Caco-2 (cell line): ENCODE measurements at regions not wholly inside any gene's neighbourhood (a gene's known extent, or its start where the extent isn't known, plus 50 kb on each side); places are given as distances from the start of the nearest gene placed in this dataset.

Experiments
- BruUV-seq: library from RNA; stranded (reverse); fragments of 400-500 nt; replicated peaks from 2 replicates; lab custom pipeline; 2021; lab: Mats Ljungman, UMichigan
- CTCF ChIA-PET: fragments of 300-600 bp; sonication (Branson Sonifier 250); formaldehyde crosslinking; loops from one replicate; lab custom pipeline; 2022; ENCODE audit warnings: antibody characterized with exemption; lab: Charles Lee
- POLR2A ChIA-PET: fragments of 300-600 bp; sonication (Branson Sonifier 250); formaldehyde crosslinking; loops from one replicate; lab custom pipeline; 2022; ENCODE audit warnings: antibody characterized with exemption; lab: Charles Lee
- DNase-seq, 2 experiments: peaks; one replicate each; pipeline versions ENCODE4 v3.0.0 to v3.0.0-alpha.2; 2020 to 2022
- H3K27me3 ChIP-seq: replicated peaks from 2 replicates; pipeline ENCODE4 v1.6.0; 2011; ENCODE audit warnings: low read length; ENCODE audit not compliant: control insufficient read depth, insufficient read depth
- H3K36me3 ChIP-seq: 2 replicates; pipeline ENCODE4 v1.5.1; 2011; ENCODE audit warnings: low read length; ENCODE audit not compliant: control insufficient read depth, insufficient read depth
- H3K4me1 ChIP-seq: fragments of 250-450 bp; sonication (Bioruptor Pico); 2 replicates; pipeline ENCODE4 v1.5.1; 2020; ENCODE audit warnings: mild to moderate bottlenecking
- H3K4me3 ChIP-seq: 2 replicates; pipeline ENCODE4 v1.5.1; 2011; ENCODE audit warnings: low read depth, mild to moderate bottlenecking, control low read depth, low read length
- H3K9me3 ChIP-seq: fragments of 250-450 bp; sonication (Bioruptor Pico); 2 replicates; pipeline ENCODE4 v1.5.1; 2020; ENCODE audit warnings: mild to moderate bottlenecking, moderate library complexity
- H3K27ac Mint-ChIP-seq: one replicate; pipeline ENCODE4 v1.8.0; 2022; ENCODE audit warnings: mixed read lengths; ENCODE audit not compliant: unreplicated experiment
- H3K27me3 Mint-ChIP-seq: one replicate; pipeline ENCODE4 v1.8.0; 2022; ENCODE audit warnings: mixed read lengths; ENCODE audit not compliant: insufficient read depth, unreplicated experiment
- H3K36me3 Mint-ChIP-seq: one replicate; pipeline ENCODE4 v1.8.0; 2022; ENCODE audit warnings: mild to moderate bottlenecking, mixed read lengths; ENCODE audit not compliant: insufficient read depth, unreplicated experiment
- H3K4me1 Mint-ChIP-seq: one replicate; pipeline ENCODE4 v1.8.0; 2022; ENCODE audit warnings: low read depth, mixed read lengths; ENCODE audit not compliant: unreplicated experiment
- H3K4me3 Mint-ChIP-seq: one replicate; pipeline ENCODE4 v1.8.0; 2022; ENCODE audit warnings: mild to moderate bottlenecking, moderate library complexity, mixed read lengths; ENCODE audit not compliant: unreplicated experiment
- H3K9me3 Mint-ChIP-seq: one replicate; pipeline ENCODE4 v1.8.0; 2022; ENCODE audit warnings: mixed read lengths; ENCODE audit not compliant: unreplicated experiment
- CTCF ChIP-seq, 2 experiments: fragments of 200-600 bp in 1 of 2; IDR thresholded peaks; 1 replicate in 1 of 2; 2 replicates in 1 of 2; pipeline versions ENCODE4 v1.5.1 to v1.8.0; 2011 to 2022; ENCODE audit warnings: antibody characterized with exemption in 1 of 2, control low read depth in 1 of 2, inconsistent platforms in 1 of 2, low read depth in 1 of 2, low read length in 1 of 2, mild to moderate bottlenecking in 1 of 2, moderate library complexity in 1 of 2; ENCODE audit not compliant: insufficient read depth in 1 of 2, severe bottlenecking in 1 of 2, unreplicated experiment in 1 of 2
- intact Hi-C: fragments of 100-400 bp; cut with micrococcal nuclease; formaldehyde crosslinking; loops from one replicate; pipeline ENCODE4 v1.10.0; 2022; ENCODE audit not compliant: unreplicated experiment

DNA sequence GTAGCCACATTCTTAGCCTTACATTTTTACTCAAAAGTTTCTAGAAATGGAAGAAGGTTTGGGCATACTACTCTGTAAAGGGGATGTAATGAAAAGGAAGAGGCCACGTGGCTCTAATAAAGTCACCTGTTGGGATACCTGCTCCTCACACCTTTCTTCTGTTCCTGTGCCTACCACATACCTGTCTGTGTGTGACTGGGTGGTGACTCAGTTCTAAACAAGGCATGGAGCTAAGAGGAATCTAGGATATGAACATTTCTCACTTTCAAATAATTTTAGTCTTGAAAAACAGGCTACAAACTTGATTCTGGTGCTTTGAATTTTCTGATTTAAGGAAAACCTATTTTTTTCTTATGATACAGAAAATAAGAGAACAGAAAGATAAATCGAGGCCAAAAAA is 363.6 kb downstream of the RFPL4B start:
- BruUV-seq, result no TSS peak
- no peak for TF ChIP-seq CTCF (IDR thresholded peaks at IDR 0.05; ENCODE audit: insufficient read depth in 1 of 2, low read depth in 1 of 2, low read length in 1 of 2, severe bottlenecking in 1 of 2, unreplicated experiment in 1 of 2)
- no peaks in the 10 kb centered on the region for H3K4me1 Mint-ChIP-seq
- Histone ChIP-seq H3K4me3 (no peak overlapping the region), H3K27me3 (no peaks in the 10 kb centered on the region), H3K4me1 (no peaks in the 10 kb centered on the region), H3K36me3 (no peaks in the 10 kb centered on the region), H3K9me3 (no peaks in the 10 kb centered on the region)
- POLR2A ChIA-PET, result no interaction called here
- no peaks in the 10 kb centered on the region for H3K9me3 Mint-ChIP-seq
- intact Hi-C loops, result no loop called here
- H3K36me3 Mint-ChIP-seq, result no peaks in the 10 kb centered on the region
- no peaks in the 10 kb centered on the region for H3K27me3 Mint-ChIP-seq
- H3K4me3 Mint-ChIP-seq, result no peak overlapping the region
- no peak overlapping the region for H3K27ac Mint-ChIP-seq
- CTCF ChIA-PET, result no interaction called here
- no peak for DNase-seq

DNA sequence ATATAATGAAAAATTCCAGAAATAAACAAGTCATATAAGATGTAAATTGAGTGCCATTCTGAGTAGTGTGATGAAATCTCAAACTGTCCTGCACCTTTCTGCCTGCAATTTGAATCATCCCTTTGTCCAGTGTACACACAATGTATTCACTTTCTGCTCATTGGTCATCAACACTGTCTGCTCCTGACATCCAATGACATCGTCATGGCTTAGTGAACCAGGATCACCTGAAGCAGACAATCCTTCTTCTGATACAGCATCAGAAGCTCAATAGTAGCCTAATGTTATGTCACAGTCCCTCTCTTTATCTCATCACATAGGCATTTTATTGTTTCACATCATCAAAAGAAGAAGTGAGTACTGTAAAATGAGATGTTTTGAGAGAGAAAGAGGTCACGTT is 366.3 kb downstream of the RFPL4B start:
- no peaks in the 10 kb centered on the region for H3K27me3 Mint-ChIP-seq
- no peaks in the 10 kb centered on the region for H3K9me3 Mint-ChIP-seq
- H3K36me3 Mint-ChIP-seq, result no peaks in the 10 kb centered on the region
- intact Hi-C loops, result no loop called here
- BruUV-seq, result no TSS peak
- Histone ChIP-seq H3K9me3 (no peaks in the 10 kb centered on the region), H3K4me1 (no peaks in the 10 kb centered on the region), H3K27me3 (no peaks in the 10 kb centered on the region), H3K4me3 (no peak overlapping the region), H3K36me3 (no peaks in the 10 kb centered on the region)
- DNase-seq, result no peak
- H3K27ac Mint-ChIP-seq, result no peak overlapping the region
- POLR2A ChIA-PET, result no interaction called here
- TF ChIP-seq CTCF (IDR thresholded peaks at IDR 0.05; ENCODE audit: insufficient read depth in 1 of 2, low read depth in 1 of 2, low read length in 1 of 2, severe bottlenecking in 1 of 2, unreplicated experiment in 1 of 2), result no peak
- CTCF ChIA-PET, result no interaction called here
- no peaks in the 10 kb centered on the region for H3K4me1 Mint-ChIP-seq
- H3K4me3 Mint-ChIP-seq, result no peak overlapping the region

GRCh38 chr6:112717401-112717800 is 370.3 kb downstream of the RFPL4B start:
- Mint-ChIP-seq H3K4me1 (no peaks in the 10 kb centered on the region), H3K9me3 (no peaks in the 10 kb centered on the region), H3K4me3 (no peak overlapping the region), H3K36me3 (no peaks in the 10 kb centered on the region), H3K27me3 (no peaks in the 10 kb centered on the region), H3K27ac (no peak overlapping the region)
- CTCF ChIA-PET, result no interaction called here
- POLR2A ChIA-PET, result no interaction called here
- no peak overlapping the region for H3K4me3 ChIP-seq
- DNase-seq, result no peak
- no peaks in the 10 kb centered on the region for H3K27me3 ChIP-seq
- H3K4me1 ChIP-seq, result no peaks in the 10 kb centered on the region
- TF ChIP-seq CTCF (IDR thresholded peaks at IDR 0.05; ENCODE audit: insufficient read depth in 1 of 2, low read depth in 1 of 2, low read length in 1 of 2, severe bottlenecking in 1 of 2, unreplicated experiment in 1 of 2), result no peak
- H3K9me3 ChIP-seq, result no peaks in the 10 kb centered on the region
- BruUV-seq, result no TSS peak
- no peaks in the 10 kb centered on the region for H3K36me3 ChIP-seq
- intact Hi-C loops, result no loop called here
